GM23338 (cell line): ENCODE measurements at regions not wholly inside any gene's neighbourhood (a gene's known extent, or its start where the extent isn't known, plus 50 kb on each side); places are given as distances from the start of the nearest gene placed in this dataset.

Experiments
- ATAC-seq: fragments of 200-7000 bp; cut with Tn5 transposase; 3 replicates; pipeline ENCODE4 v1.9.1; 2020
- DNase-seq: peaks from one replicate; pipeline ENCODE4 v3.0.0-alpha.2; 2015; ENCODE audit warnings: low spot score
- H2AFZ ChIP-seq: fragments of 200-600 bp; sonication (generic); 2 replicates; pipeline ENCODE4 v1.8.0; 2016; ENCODE audit warnings: antibody characterized with exemption, mild to moderate bottlenecking, moderate library complexity
- H3F3A ChIP-seq: fragments of 200-600 bp; sonication (generic); replicated peaks from 2 replicates; pipeline ENCODE4 v1.8.0; 2017; ENCODE audit warnings: antibody characterized with exemption, mixed run types, low read depth
- H3K27ac ChIP-seq: fragments of 200-600 bp; sonication (generic); 2 replicates; pipeline ENCODE4 v1.6.1; 2016; ENCODE audit warnings: low read depth
- H3K27me3 ChIP-seq: fragments of 200-600 bp; sonication (generic); 2 replicates; pipeline ENCODE4 v1.8.0; 2016; ENCODE audit warnings: mild to moderate bottlenecking, mixed run types, moderate library complexity; ENCODE audit not compliant: insufficient read depth
- H3K36me3 ChIP-seq: fragments of 200-600 bp; sonication (generic); 2 replicates; pipeline ENCODE4 v1.8.0; 2016; ENCODE audit warnings: mild to moderate bottlenecking; ENCODE audit not compliant: insufficient read depth
- H3K4me1 ChIP-seq: fragments of 200-600 bp; sonication (generic); 2 replicates; pipeline ENCODE4 v1.8.0; 2016; ENCODE audit warnings: mild to moderate bottlenecking, moderate library complexity; ENCODE audit not compliant: insufficient read depth
- H3K4me2 ChIP-seq: fragments of 200-600 bp; sonication (generic); 2 replicates; pipeline ENCODE4 v1.7.1; 2017; ENCODE audit warnings: mixed run types
- H3K4me3 ChIP-seq: fragments of 200-600 bp; sonication (generic); 2 replicates; pipeline ENCODE4 v1.6.1; 2016; ENCODE audit warnings: mixed run types
- H3K79me2 ChIP-seq: fragments of 200-600 bp; sonication (generic); replicated peaks from 2 replicates; pipeline ENCODE4 v1.8.0; 2017; ENCODE audit warnings: mild to moderate bottlenecking; ENCODE audit not compliant: insufficient read depth
- H3K9me2 ChIP-seq: fragments of 200-600 bp; sonication (generic); 2 replicates; pipeline ENCODE4 v1.8.0; 2017; ENCODE audit not compliant: insufficient read depth
- H4K20me1 ChIP-seq: fragments of 200-600 bp; sonication (generic); replicated peaks from 2 replicates; pipeline ENCODE4 v1.8.0; 2017; ENCODE audit warnings: mild to moderate bottlenecking; ENCODE audit not compliant: insufficient read depth
- H3K27ac Mint-ChIP-seq: 2 replicates; pipeline ENCODE4 v1.8.0; 2020; ENCODE audit warnings: inconsistent platforms, mild to moderate bottlenecking, moderate library complexity, mixed read lengths
- H3K27me3 Mint-ChIP-seq: 3 replicates; pipeline ENCODE4 v1.8.0; 2022; ENCODE audit warnings: low read depth, mild to moderate bottlenecking, moderate library complexity, mixed read lengths, inconsistent platforms; ENCODE audit not compliant: insufficient read depth, poor library complexity
- H3K36me3 Mint-ChIP-seq: 3 replicates; pipeline ENCODE4 v1.8.0; 2021; ENCODE audit warnings: low read depth, mild to moderate bottlenecking, inconsistent platforms, moderate library complexity, mixed read lengths
- H3K4me1 Mint-ChIP-seq: 3 replicates; pipeline ENCODE4 v1.8.0; 2020; ENCODE audit warnings: mild to moderate bottlenecking, inconsistent platforms, mixed read lengths
- H3K4me3 Mint-ChIP-seq: 3 replicates; pipeline ENCODE4 v1.8.0; 2021; ENCODE audit warnings: moderate library complexity, mild to moderate bottlenecking, inconsistent platforms, mixed read lengths
- H3K9me3 Mint-ChIP-seq: 3 replicates; pipeline ENCODE4 v1.8.0; 2020; ENCODE audit warnings: moderate library complexity, mild to moderate bottlenecking, inconsistent platforms, mixed read lengths
- CREB1 ChIP-seq: fragments of 250-450 bp; sonication (Bioruptor Pico); IDR thresholded peaks from 2 replicates; pipeline ENCODE4 v1.5.0; 2020; ENCODE audit warnings: low read depth, mild to moderate bottlenecking, moderate library complexity
- CTCF ChIP-seq, 2 experiments: fragments of 200-600 bp in 1 of 2; sonication (generic) in 1 of 2; conservative IDR thresholded peaks; 2 replicates each; pipeline versions ENCODE4 v1.5.1 to v1.6.1; 2016 to 2017; ENCODE audit warnings: antibody characterized with exemption in 2 of 2, low read depth in 2 of 2, mild to moderate bottlenecking in 2 of 2, moderate library complexity in 1 of 2
- EZH2 ChIP-seq: fragments of 200-600 bp; sonication (generic); IDR thresholded peaks from one replicate; pipeline ENCODE4 v1.8.0; 2017; ENCODE audit warnings: antibody characterized with exemption, mild to moderate bottlenecking, low read depth; ENCODE audit not compliant: unreplicated experiment
- EZH2phosphoT487 ChIP-seq: fragments of 200-600 bp; sonication (generic); IDR thresholded peaks from one replicate; pipeline ENCODE4 v1.8.1; 2018; ENCODE audit warnings: antibody characterized with exemption; ENCODE audit not compliant: unreplicated experiment
- REST ChIP-seq: IDR thresholded peaks from one replicate; pipeline ENCODE4 v1.6.1; 2018; ENCODE audit warnings: antibody characterized with exemption; ENCODE audit not compliant: unreplicated experiment
- TF ChIP-seq, protein P1 (sequence below): IDR thresholded peaks from 2 replicates; pipeline ENCODE4 v1.6.1; 2016; ENCODE audit warnings: antibody characterized with exemption

GRCh38 chr1:163766257-163766918 is 444.6 kb downstream of the NUF2 start:
- no peak overlapping the region for H3K4me2 ChIP-seq
- no peak overlapping the region for H3K4me3 ChIP-seq
- TF ChIP-seq EZH2phosphoT487: no peak
- H3K27me3 ChIP-seq: no peaks in the 10 kb centered on the region
- Mint-ChIP-seq H3K4me3 (no peak overlapping the region), H3K4me1 (no peaks in the 10 kb centered on the region), H3K27me3 (no peaks in the 10 kb centered on the region), H3K27ac (no peak overlapping the region), H3K36me3 (peaks cover 2% of the 10 kb centered on the region; the same call in 1 of the 3 replicates), H3K9me3 (peaks cover 6% of the 10 kb centered on the region; the same call in 2 of the 3 replicates)
- H3K9me2 ChIP-seq: peaks cover 4% of the 10 kb centered on the region
- H3F3A ChIP-seq: no peaks in the 10 kb centered on the region
- ATAC-seq: no peak
- H3K27ac ChIP-seq: no peak overlapping the region
- H2AFZ ChIP-seq: no peak overlapping the region
- H3K36me3 ChIP-seq: no peaks in the 10 kb centered on the region
- H3K79me2 ChIP-seq: no peaks in the 10 kb centered on the region
- H3K4me1 ChIP-seq: 0 out of 2 replicates have a peak, but pooled peaks cover 5% of the 10 kb centered on the region
- no peak for DNase-seq
- no peaks in the 10 kb centered on the region for H4K20me1 ChIP-seq

DNA sequence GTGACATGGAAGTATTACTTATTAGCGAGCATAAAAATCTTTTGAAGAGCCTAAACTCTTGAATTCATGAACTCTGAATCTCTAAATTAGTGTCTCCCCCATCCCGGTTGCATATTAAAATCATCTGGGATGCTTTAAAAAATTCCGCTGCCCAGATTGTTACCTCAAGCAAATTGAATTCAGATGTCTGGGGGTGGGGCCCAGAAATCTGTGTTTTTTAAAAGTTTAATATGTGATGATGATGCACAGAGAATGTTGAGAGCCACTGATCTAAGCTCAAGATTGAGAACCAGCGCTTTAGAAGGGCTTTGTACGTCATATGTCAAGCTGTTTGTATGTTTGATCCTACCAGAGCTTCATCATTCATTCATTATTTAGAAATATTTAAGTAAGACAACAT is 446.8 kb downstream of the NUF2 start:
- no peak overlapping the region for H3K27ac Mint-ChIP-seq
- no peaks in the 10 kb centered on the region for H3K79me2 ChIP-seq
- no peaks in the 10 kb centered on the region for H3K27me3 Mint-ChIP-seq
- H3F3A ChIP-seq: no peaks in the 10 kb centered on the region
- no peaks in the 10 kb centered on the region for H3K27me3 ChIP-seq
- peaks cover 2% of the 10 kb centered on the region; the same call in 1 of the 3 replicates for H3K36me3 Mint-ChIP-seq
- H3K4me1 ChIP-seq: 0 out of 2 replicates have a peak, but pooled peaks cover 5% of the 10 kb centered on the region
- no peak overlapping the region for H3K4me2 ChIP-seq
- no peak overlapping the region for H3K27ac ChIP-seq
- no peaks in the 10 kb centered on the region for H3K4me1 Mint-ChIP-seq
- no peak overlapping the region for H3K4me3 Mint-ChIP-seq
- DNase-seq (no peak), ATAC-seq (no peak)
- no peak overlapping the region for H2AFZ ChIP-seq
- peaks cover 4% of the 10 kb centered on the region; the same call in 1 of the 3 replicates for H3K9me3 Mint-ChIP-seq
- no peaks in the 10 kb centered on the region for H3K36me3 ChIP-seq
- H3K9me2 ChIP-seq: peaks cover 4% of the 10 kb centered on the region
- no peak overlapping the region for H3K4me3 ChIP-seq
- no peaks in the 10 kb centered on the region for H4K20me1 ChIP-seq
- TF ChIP-seq CREB1 (CRISPR knock-in tag): no peak

DNA sequence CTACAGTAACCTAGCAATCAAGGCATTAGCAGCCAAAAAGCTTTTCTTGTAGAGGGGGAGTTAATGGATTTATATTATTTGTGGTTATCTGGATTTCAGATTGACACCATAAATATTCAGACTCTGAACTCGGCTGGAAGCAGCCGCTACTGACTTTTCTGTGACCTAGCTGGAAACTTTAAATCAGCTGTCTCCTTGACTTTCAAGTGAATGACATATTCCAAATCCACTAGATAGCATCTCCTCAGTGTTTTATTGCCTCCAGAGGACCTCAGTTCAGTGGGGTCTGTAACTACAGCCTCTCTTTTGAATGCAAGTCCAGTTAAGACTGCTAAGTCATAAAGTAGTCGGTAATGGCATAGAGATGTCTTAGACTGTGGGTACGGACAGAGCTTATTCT is 448.5 kb downstream of the NUF2 start:
- Histone ChIP-seq H3F3A (no peaks in the 10 kb centered on the region), H3K4me2 (no peak overlapping the region), H2AFZ (no peak overlapping the region), H3K36me3 (no peaks in the 10 kb centered on the region), H3K9me2 (peaks cover 4% of the 10 kb centered on the region), H3K27me3 (no peaks in the 10 kb centered on the region), H3K27ac (no peak overlapping the region), H3K4me1 (peaks cover 5% of the 10 kb centered on the region; the same call in 1 of the 2 replicates), H3K79me2 (no peaks in the 10 kb centered on the region), H4K20me1 (no peaks in the 10 kb centered on the region), H3K4me3 (no peak overlapping the region)
- H3K36me3 Mint-ChIP-seq: no peaks in the 10 kb centered on the region
- DNase-seq (no peak), ATAC-seq (no peak)
- H3K27ac Mint-ChIP-seq: no peak overlapping the region
- no peaks in the 10 kb centered on the region; the same call in 2 of the 3 replicates for H3K9me3 Mint-ChIP-seq
- H3K27me3 Mint-ChIP-seq: peaks cover 3% of the 10 kb centered on the region
- no peak overlapping the region for H3K4me3 Mint-ChIP-seq
- peaks cover 8% of the 10 kb centered on the region for H3K4me1 Mint-ChIP-seq
- TF ChIP-seq REST (no peak), EZH2phosphoT487 (no peak), CTCF (conservative IDR thresholded peaks at IDR 0.05; ENCODE audit: low read depth in 2 of 2) (no peak), CREB1 (CRISPR knock-in tag) (no peak), EZH2 (no peak)
- TF ChIP-seq, protein P1, sequence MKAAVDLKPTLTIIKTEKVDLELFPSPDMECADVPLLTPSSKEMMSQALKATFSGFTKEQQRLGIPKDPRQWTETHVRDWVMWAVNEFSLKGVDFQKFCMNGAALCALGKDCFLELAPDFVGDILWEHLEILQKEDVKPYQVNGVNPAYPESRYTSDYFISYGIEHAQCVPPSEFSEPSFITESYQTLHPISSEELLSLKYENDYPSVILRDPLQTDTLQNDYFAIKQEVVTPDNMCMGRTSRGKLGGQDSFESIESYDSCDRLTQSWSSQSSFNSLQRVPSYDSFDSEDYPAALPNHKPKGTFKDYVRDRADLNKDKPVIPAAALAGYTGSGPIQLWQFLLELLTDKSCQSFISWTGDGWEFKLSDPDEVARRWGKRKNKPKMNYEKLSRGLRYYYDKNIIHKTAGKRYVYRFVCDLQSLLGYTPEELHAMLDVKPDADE: no peak
